OCI-LY7 (cell line): ENCODE measurements at regions not wholly inside any gene's neighbourhood (a gene's known extent, or its start where the extent isn't known, plus 50 kb on each side); places are given as distances from the start of the nearest gene placed in this dataset.

Experiments used
- CTCF ChIP-seq: fragments of 200-600 bp; sonication (generic); conservative IDR thresholded peaks from 2 replicates; pipeline ENCODE4 v1.5.1; 2014; ENCODE audit warnings: mild to moderate bottlenecking, antibody characterized with exemption, low read length, moderate library complexity, mixed read lengths
- EZH2phosphoT487 ChIP-seq: fragments of 200-600 bp; sonication (generic); IDR thresholded peaks from 2 replicates; pipeline ENCODE4 v1.6.1; 2018; ENCODE audit warnings: low read depth, borderline replicate concordance, mild to moderate bottlenecking, mixed run types, antibody characterized with exemption, low read length, moderate library complexity, mixed read lengths

- TF ChIP-seq CTCF (no peak), EZH2phosphoT487 (no peak)
Measured at GRCh38 chr7:79787623-79788022, 334.2 kb upstream of the MAGI2 start.
